Left ventricle myocardium inferior (tissue), 1 donor: ENCODE measurements at regions not wholly inside any gene's neighbourhood (a gene's known extent, or its start where the extent isn't known, plus 50 kb on each side); places are given as distances from the start of the nearest gene placed in this dataset.

ENCODE experiments used
- DNase-seq: peaks from one replicate; pipeline ENCODE4 v3.0.0-alpha.2; 2020
- H3K27ac ChIP-seq: fragments of 200-600 bp; replicated peaks from 2 replicates; pipeline ENCODE4 v1.8.0; 2021
- H3K27me3 ChIP-seq: fragments of 200-600 bp; 2 replicates; pipeline ENCODE4 v1.8.0; 2021; ENCODE audit warnings: low read depth
- H3K36me3 ChIP-seq: fragments of 200-600 bp; 2 replicates; pipeline ENCODE4 v1.8.0; 2021
- H3K4me1 ChIP-seq: fragments of 200-600 bp; 2 replicates; pipeline ENCODE4 v1.8.0; 2021
- H3K4me3 ChIP-seq: fragments of 200-600 bp; 2 replicates; pipeline ENCODE4 v1.8.0; 2021; ENCODE audit warnings: mild to moderate bottlenecking, moderate library complexity
- H3K9me3 ChIP-seq: fragments of 200-600 bp; replicated peaks from 2 replicates; pipeline ENCODE4 v1.8.0; 2021
- CTCF ChIP-seq: fragments of 200-600 bp; IDR thresholded peaks from 2 replicates; pipeline ENCODE4 v1.8.0; 2021; ENCODE audit warnings: antibody characterized with exemption, mild to moderate bottlenecking, borderline replicate concordance
- intact Hi-C: fragments of 100-400 bp; cut with micrococcal nuclease; formaldehyde crosslinking; loops from one replicate; pipeline ENCODE4 v1.11.0; 2022
- donor health status: DM: no; HTN: yes; CAD: no; lungs with severe emphysema.

- Histone ChIP-seq H3K27ac (no peak overlapping the region), H3K9me3 (no peaks in the 10 kb centered on the region), H3K27me3 (peaks cover 4% of the 10 kb centered on the region), H3K4me3 (no peak overlapping the region), H3K4me1 (no peaks in the 10 kb centered on the region), H3K36me3 (no peaks in the 10 kb centered on the region)
- TF ChIP-seq CTCF: no peak
- intact Hi-C loops: no loop called here
- no peak for DNase-seq
These were observed 82.7 kb upstream of the PIRT start for GRCh38 chr17:10920558-10921108.

DNA sequence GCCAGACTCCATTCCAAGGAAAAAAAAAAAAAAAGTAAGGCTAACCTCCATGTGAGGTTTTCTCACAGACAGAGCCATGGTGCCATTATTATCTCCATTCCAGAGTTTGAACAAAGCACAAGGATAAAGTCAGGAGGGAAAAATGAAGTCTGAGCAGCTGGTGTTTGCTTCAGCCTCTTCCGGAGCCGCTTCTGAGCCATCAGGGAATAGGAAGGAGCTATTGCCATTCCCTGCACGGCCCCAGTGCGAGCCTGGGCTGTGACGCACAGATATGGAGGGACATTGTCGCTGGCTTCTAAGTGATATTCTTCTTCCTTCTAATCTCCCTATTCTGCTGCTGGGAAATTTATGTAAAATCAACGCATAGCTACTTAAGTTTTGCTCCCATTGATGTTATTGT is 69.5 kb upstream of the PIRT start:
- Histone ChIP-seq H3K27me3 (peaks cover 1% of the 10 kb centered on the region), H3K36me3 (no peaks in the 10 kb centered on the region), H3K27ac (no peak overlapping the region), H3K4me1 (no peaks in the 10 kb centered on the region), H3K9me3 (peaks cover 14% of the 10 kb centered on the region), H3K4me3 (no peak overlapping the region)
- DNase-seq: peak; percentile 28
- no peak for TF ChIP-seq CTCF
- intact Hi-C loops: no loop called here

DNA sequence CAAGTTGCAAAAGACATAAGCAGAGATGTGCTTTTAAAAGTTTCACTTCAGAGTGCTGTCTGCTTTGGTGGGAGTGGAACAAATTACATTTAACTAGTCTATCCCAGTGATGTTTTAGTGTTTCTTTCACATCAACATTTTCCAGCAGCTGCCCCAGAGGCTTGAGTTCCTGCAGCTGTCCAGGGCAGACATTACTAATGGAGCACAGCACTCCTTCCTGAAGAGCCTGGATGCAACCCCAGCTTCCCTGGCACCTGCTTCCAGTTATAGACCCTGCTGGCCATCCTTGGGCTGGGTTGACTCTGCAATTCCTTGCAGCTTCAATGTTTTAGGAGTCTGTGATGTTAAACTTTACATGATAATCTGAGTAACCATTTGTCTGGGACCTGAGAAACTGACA is 61.4 kb upstream of the PIRT start:
- no peak overlapping the region for H3K4me3 ChIP-seq
- no peaks in the 10 kb centered on the region for H3K4me1 ChIP-seq
- no peak for DNase-seq
- H3K36me3 ChIP-seq: no peaks in the 10 kb centered on the region
- peaks cover 5% of the 10 kb centered on the region for H3K27me3 ChIP-seq
- no peaks in the 10 kb centered on the region for H3K9me3 ChIP-seq
- H3K27ac ChIP-seq: no peak overlapping the region
- intact Hi-C loops: no loop called here
- TF ChIP-seq CTCF: no peak

- Histone ChIP-seq H3K4me3 (no peak overlapping the region), H3K4me1 (no peaks in the 10 kb centered on the region), H3K27ac (no peak overlapping the region), H3K9me3 (peaks cover 6% of the 10 kb centered on the region), H3K27me3 (peaks cover 8% of the 10 kb centered on the region), H3K36me3 (no peaks in the 10 kb centered on the region)
- intact Hi-C loops: no loop called here
- DNase-seq: no peak
- no peak for TF ChIP-seq CTCF
These were observed 56.3 kb upstream of the PIRT start for GRCh38 chr17:10894220-10894619.

DNA sequence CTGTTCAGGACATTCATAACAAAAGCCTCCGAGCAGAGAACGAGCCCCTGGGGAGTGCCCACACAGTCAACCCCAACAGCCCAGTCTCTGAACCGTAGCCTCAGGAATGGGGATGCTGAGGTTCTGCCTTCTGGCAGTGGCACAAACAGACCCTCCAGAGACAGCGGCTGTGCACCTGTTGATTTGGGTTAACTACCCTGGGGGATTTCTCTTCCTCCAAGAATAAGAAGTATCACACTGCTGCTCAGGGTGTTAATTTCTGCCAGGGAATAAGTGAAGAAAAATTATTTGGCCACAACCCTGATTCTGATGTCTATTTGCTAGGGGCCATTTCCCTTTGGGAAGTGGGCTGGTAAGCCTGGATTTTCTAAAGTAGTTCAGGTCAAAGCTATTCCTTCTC is 51.0 kb upstream of the PIRT start:
- H3K4me1 ChIP-seq: no peaks in the 10 kb centered on the region
- H3K27ac ChIP-seq: no peak overlapping the region
- H3K9me3 ChIP-seq: peaks cover 17% of the 10 kb centered on the region
- peaks cover 15% of the 10 kb centered on the region for H3K27me3 ChIP-seq
- TF ChIP-seq CTCF: no peak
- no peak for DNase-seq
- no peaks in the 10 kb centered on the region for H3K36me3 ChIP-seq
- no peak overlapping the region for H3K4me3 ChIP-seq
- intact Hi-C loops: no loop called here
